Activated naive CD4-positive, alpha-beta T cell treated with anti-CD3 and anti-CD28 coated beads, Interleukin-2, amount 50 U/mL, for 24 hours (primary cell): ENCODE measurements at regions not wholly inside any gene's neighbourhood (a gene's known extent, or its start where the extent isn't known, plus 50 kb on each side); places are given as distances from the start of the nearest gene placed in this dataset.

Source experiments
- H3K27ac Mint-ChIP-seq: one replicate; pipeline ENCODE4 v1.8.0; 2021; ENCODE audit warnings: mild to moderate bottlenecking, mixed read lengths
- H3K27me3 Mint-ChIP-seq: one replicate; pipeline ENCODE4 v1.8.0; 2021; ENCODE audit warnings: mixed read lengths
- H3K36me3 Mint-ChIP-seq: one replicate; pipeline ENCODE4 v1.8.0; 2021; ENCODE audit warnings: mixed read lengths
- H3K4me1 Mint-ChIP-seq: one replicate; pipeline ENCODE4 v1.8.0; 2021; ENCODE audit warnings: mixed read lengths
- H3K4me3 Mint-ChIP-seq: one replicate; pipeline ENCODE4 v1.8.0; 2021; ENCODE audit warnings: mild to moderate bottlenecking, mixed read lengths
- H3K9me3 Mint-ChIP-seq: one replicate; pipeline ENCODE4 v1.8.0; 2021; ENCODE audit warnings: mixed read lengths

GRCh38 chr10:44190541-44190940 lies 194.4 kb downstream of the CXCL12 start:
- H3K4me1 Mint-ChIP-seq = no peaks in the 10 kb centered on the region
- peaks cover 4% of the 10 kb centered on the region for H3K27me3 Mint-ChIP-seq
- no peak overlapping the region for H3K4me3 Mint-ChIP-seq
- H3K36me3 Mint-ChIP-seq = no peaks in the 10 kb centered on the region
- no peak overlapping the region for H3K27ac Mint-ChIP-seq
- no peaks in the 10 kb centered on the region for H3K9me3 Mint-ChIP-seq

GRCh38 chr10:44186821-44187220 lies 198.1 kb downstream of the CXCL12 start:
- Mint-ChIP-seq H3K27me3 (peaks cover 4% of the 10 kb centered on the region), H3K27ac (no peak overlapping the region), H3K4me1 (no peaks in the 10 kb centered on the region), H3K9me3 (no peaks in the 10 kb centered on the region), H3K36me3 (no peaks in the 10 kb centered on the region), H3K4me3 (no peak overlapping the region)

- Mint-ChIP-seq H3K4me1 (no peaks in the 10 kb centered on the region), H3K36me3 (no peaks in the 10 kb centered on the region), H3K27me3 (peaks cover 4% of the 10 kb centered on the region), H3K4me3 (no peak overlapping the region), H3K27ac (no peak overlapping the region), H3K9me3 (no peaks in the 10 kb centered on the region)
Measured at GRCh38 chr10:44186150-44186549, 198.7 kb downstream of the CXCL12 start.

GRCh38 chr10:44185315-44185666 lies 199.6 kb downstream of the CXCL12 start:
- Mint-ChIP-seq H3K9me3 (no peaks in the 10 kb centered on the region), H3K27ac (no peak overlapping the region), H3K27me3 (peaks cover 4% of the 10 kb centered on the region), H3K4me1 (no peaks in the 10 kb centered on the region), H3K36me3 (no peaks in the 10 kb centered on the region), H3K4me3 (no peak overlapping the region)

- Mint-ChIP-seq H3K27ac (no peak overlapping the region), H3K9me3 (no peaks in the 10 kb centered on the region), H3K27me3 (peaks cover 4% of the 10 kb centered on the region), H3K4me1 (no peaks in the 10 kb centered on the region), H3K36me3 (no peaks in the 10 kb centered on the region), H3K4me3 (no peak overlapping the region)
Measured at GRCh38 chr10:44184633-44185314, 200.1 kb downstream of the CXCL12 start.

GRCh38 chr10:44183667-44184632 lies 200.9 kb downstream of the CXCL12 start:
- Mint-ChIP-seq H3K27me3 (peaks cover 4% of the 10 kb centered on the region), H3K4me1 (no peaks in the 10 kb centered on the region), H3K27ac (no peak overlapping the region), H3K4me3 (no peak overlapping the region), H3K9me3 (no peaks in the 10 kb centered on the region), H3K36me3 (no peaks in the 10 kb centered on the region)

- Mint-ChIP-seq H3K27me3 (peaks cover 4% of the 10 kb centered on the region), H3K4me3 (no peak overlapping the region), H3K9me3 (no peaks in the 10 kb centered on the region), H3K27ac (no peak overlapping the region), H3K4me1 (no peaks in the 10 kb centered on the region), H3K36me3 (no peaks in the 10 kb centered on the region)
Measured at GRCh38 chr10:44182909-44183308, 202.0 kb downstream of the CXCL12 start.

GRCh38 chr10:44180321-44181168 lies 204.4 kb downstream of the CXCL12 start:
- Mint-ChIP-seq H3K27ac (no peak overlapping the region), H3K9me3 (no peaks in the 10 kb centered on the region), H3K36me3 (no peaks in the 10 kb centered on the region), H3K27me3 (no peaks in the 10 kb centered on the region), H3K4me1 (no peaks in the 10 kb centered on the region), H3K4me3 (no peak overlapping the region)

GRCh38 chr10:44178856-44179255 lies 206.0 kb downstream of the CXCL12 start:
- H3K4me1 Mint-ChIP-seq = no peaks in the 10 kb centered on the region
- H3K36me3 Mint-ChIP-seq = no peaks in the 10 kb centered on the region
- H3K9me3 Mint-ChIP-seq = no peaks in the 10 kb centered on the region
- no peak overlapping the region for H3K27ac Mint-ChIP-seq
- no peaks in the 10 kb centered on the region for H3K27me3 Mint-ChIP-seq
- no peak overlapping the region for H3K4me3 Mint-ChIP-seq

GRCh38 chr10:44178281-44178680 lies 206.6 kb downstream of the CXCL12 start:
- H3K27me3 Mint-ChIP-seq = peaks cover 2% of the 10 kb centered on the region
- H3K36me3 Mint-ChIP-seq = no peaks in the 10 kb centered on the region
- H3K4me3 Mint-ChIP-seq = no peak overlapping the region
- no peaks in the 10 kb centered on the region for H3K4me1 Mint-ChIP-seq
- no peaks in the 10 kb centered on the region for H3K9me3 Mint-ChIP-seq
- no peak overlapping the region for H3K27ac Mint-ChIP-seq

GRCh38 chr10:44177610-44178009 lies 207.3 kb downstream of the CXCL12 start:
- Mint-ChIP-seq H3K27me3 (peaks cover 2% of the 10 kb centered on the region), H3K9me3 (no peaks in the 10 kb centered on the region)

GRCh38 chr10:44176311-44176710 lies 208.6 kb downstream of the CXCL12 start:
- no peaks in the 10 kb centered on the region for H3K9me3 Mint-ChIP-seq
- no peak overlapping the region for H3K4me3 Mint-ChIP-seq
- H3K27me3 Mint-ChIP-seq = peaks cover 2% of the 10 kb centered on the region
- no peaks in the 10 kb centered on the region for H3K36me3 Mint-ChIP-seq
- no peaks in the 10 kb centered on the region for H3K4me1 Mint-ChIP-seq
- H3K27ac Mint-ChIP-seq = no peak overlapping the region

More at GRCh38 chr10:44177610-44178009, 207.3 kb downstream of the CXCL12 start:
- H3K36me3 Mint-ChIP-seq = no peaks in the 10 kb centered on the region
- H3K27ac Mint-ChIP-seq = no peak overlapping the region
- H3K4me3 Mint-ChIP-seq = no peak overlapping the region
- H3K4me1 Mint-ChIP-seq = no peaks in the 10 kb centered on the region

GRCh38 chr10:44173608-44173894 lies 211.3 kb downstream of the CXCL12 start:
- no peak overlapping the region for H3K4me3 Mint-ChIP-seq
- H3K36me3 Mint-ChIP-seq = no peaks in the 10 kb centered on the region
- peaks cover 2% of the 10 kb centered on the region for H3K27me3 Mint-ChIP-seq
- H3K27ac Mint-ChIP-seq = no peak overlapping the region
- no peaks in the 10 kb centered on the region for H3K9me3 Mint-ChIP-seq
- no peaks in the 10 kb centered on the region for H3K4me1 Mint-ChIP-seq

- no peaks in the 10 kb centered on the region for H3K36me3 Mint-ChIP-seq
- H3K4me1 Mint-ChIP-seq = no peaks in the 10 kb centered on the region
- H3K4me3 Mint-ChIP-seq = no peak overlapping the region
- no peak overlapping the region for H3K27ac Mint-ChIP-seq
- no peaks in the 10 kb centered on the region for H3K9me3 Mint-ChIP-seq
- peaks cover 2% of the 10 kb centered on the region for H3K27me3 Mint-ChIP-seq
Measured at GRCh38 chr10:44172883-44173607, 211.9 kb downstream of the CXCL12 start.

GRCh38 chr10:44171765-44172164 lies 213.1 kb downstream of the CXCL12 start:
- H3K27ac Mint-ChIP-seq = no peak overlapping the region
- H3K36me3 Mint-ChIP-seq = no peaks in the 10 kb centered on the region
- no peak overlapping the region for H3K4me3 Mint-ChIP-seq
- peaks cover 2% of the 10 kb centered on the region for H3K27me3 Mint-ChIP-seq
- no peaks in the 10 kb centered on the region for H3K4me1 Mint-ChIP-seq
- H3K9me3 Mint-ChIP-seq = no peaks in the 10 kb centered on the region
